ENCODE measurements at regions not wholly inside any gene's neighbourhood (a gene's known extent, or its start where the extent isn't known, plus 50 kb on each side); places are given as distances from the start of the nearest gene placed in this dataset.

GRCh38 chr4:108458681-108459080 lies 161.7 kb upstream of the RPL34 start:
- Histone ChIP-seq H3K27me3 (ENCODE audit: insufficient read depth) (peaks cover 27% of the 10 kb centered on the region), H3K9me2 (no peaks in the 10 kb centered on the region), H3K4me2 (no peak overlapping the region), H3K4me3 (ENCODE audit: low read depth in 2 of 2, low read length in 1 of 2) (no peak overlapping the region), H4K20me1 (ENCODE audit: insufficient read depth) (no peaks in the 10 kb centered on the region), H3K36me3 (replicated peaks in 1 of 2; ENCODE audit: control insufficient read depth in 1 of 2, insufficient read depth in 2 of 2, low read length in 1 of 2) (no peaks in the 10 kb centered on the region), H3K9me3 (no peaks in the 10 kb centered on the region), H3K27ac (ENCODE audit: low read depth in 2 of 2, low read length in 1 of 2) (no peak overlapping the region), H3K79me2 (ENCODE audit: insufficient read depth) (no peaks in the 10 kb centered on the region), H3F3A (replicated peaks; ENCODE audit: insufficient read depth) (no peaks in the 10 kb centered on the region), H3K9ac (no peak overlapping the region), H3K4me1 (ENCODE audit: control insufficient read depth in 1 of 2, insufficient read depth in 2 of 2, low read depth in 1 of 2, low read length in 1 of 2) (no peaks in the 10 kb centered on the region), H2AFZ (ENCODE audit: low read depth) (no peak overlapping the region)
- ChIA-PET POLR2A (no interaction called here), CTCF (no interaction called here)
- DNase-seq: no peak
- no peak for TF ChIP-seq MAX (IDR thresholded peaks at IDR 0.05; ENCODE audit: low read depth)
- TF ChIP-seq CHD2 (IDR thresholded peaks at IDR 0.05; ENCODE audit: low read length, partially characterized antibody): no peak
- no peak for TF ChIP-seq NFIC (IDR thresholded peaks at IDR 0.05; ENCODE audit: borderline replicate concordance)
- TF ChIP-seq YY1 (IDR thresholded peaks at IDR 0.05; ENCODE audit: low read depth): no peak
- no peak for TF ChIP-seq TCF12 (IDR thresholded peaks at IDR 0.05)
- WGBS (ENCODE audit: low lambda C conversion rate): 11% methylated on average over 2 of the region's 2 CpGs

DNA sequence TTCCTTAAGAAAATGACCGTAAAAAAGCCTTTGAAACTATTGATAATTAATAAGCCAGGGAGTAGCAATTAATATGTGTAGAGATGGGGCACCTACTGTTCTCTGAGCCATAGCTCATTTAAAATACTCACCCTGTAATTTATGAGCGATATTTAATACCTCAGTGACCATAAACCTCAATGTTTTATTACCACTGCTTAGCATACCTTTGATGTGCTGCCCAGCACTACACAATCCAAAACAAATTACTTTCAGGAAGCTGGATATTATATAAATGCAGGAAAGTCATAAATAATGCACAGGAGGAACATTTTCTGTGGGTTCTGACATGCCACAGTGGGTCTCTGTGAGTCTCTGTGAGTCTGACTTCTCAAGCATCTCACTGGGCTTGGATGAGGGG lies 166.1 kb upstream of the RPL34 start:
- POLR2A ChIA-PET: no interaction called here
- Histone ChIP-seq H2AFZ (ENCODE audit: low read depth) (no peak overlapping the region), H3K4me3 (ENCODE audit: low read depth in 2 of 2, low read length in 1 of 2) (no peak overlapping the region), H3K9ac (no peak overlapping the region), H3K36me3 (replicated peaks in 1 of 2; ENCODE audit: control insufficient read depth in 1 of 2, insufficient read depth in 2 of 2, low read length in 1 of 2) (no peaks in the 10 kb centered on the region), H3K9me3 (no peaks in the 10 kb centered on the region), H3K27ac (ENCODE audit: low read depth in 2 of 2, low read length in 1 of 2) (no peak overlapping the region), H3K4me2 (no peak overlapping the region), H4K20me1 (ENCODE audit: insufficient read depth) (no peaks in the 10 kb centered on the region), H3K4me1 (ENCODE audit: control insufficient read depth in 1 of 2, insufficient read depth in 2 of 2, low read depth in 1 of 2, low read length in 1 of 2) (no peaks in the 10 kb centered on the region), H3K79me2 (ENCODE audit: insufficient read depth) (no peaks in the 10 kb centered on the region), H3K27me3 (ENCODE audit: insufficient read depth) (peaks cover 9% of the 10 kb centered on the region; the same call in 1 of the 2 replicates), H3F3A (replicated peaks; ENCODE audit: insufficient read depth) (no peaks in the 10 kb centered on the region), H3K9me2 (no peaks in the 10 kb centered on the region)
- CTCF ChIA-PET: no interaction called here
- WGBS (ENCODE audit: low lambda C conversion rate): 5% methylated on average over 2 of the region's 2 CpGs
- TF ChIP-seq SMC3 (IDR thresholded peaks at IDR 0.05; ENCODE audit: low read depth, low read length) (no peak), TAF1 (IDR thresholded peaks at IDR 0.05; ENCODE audit: borderline replicate concordance, low read depth, low read length) (no peak), FOSL2 (IDR thresholded peaks at IDR 0.05; ENCODE audit: borderline replicate concordance, low read depth) (no peak), RFX5 (IDR thresholded peaks at IDR 0.05; ENCODE audit: low read length) (no peak)
- TF ChIP-seq, protein P1, sequence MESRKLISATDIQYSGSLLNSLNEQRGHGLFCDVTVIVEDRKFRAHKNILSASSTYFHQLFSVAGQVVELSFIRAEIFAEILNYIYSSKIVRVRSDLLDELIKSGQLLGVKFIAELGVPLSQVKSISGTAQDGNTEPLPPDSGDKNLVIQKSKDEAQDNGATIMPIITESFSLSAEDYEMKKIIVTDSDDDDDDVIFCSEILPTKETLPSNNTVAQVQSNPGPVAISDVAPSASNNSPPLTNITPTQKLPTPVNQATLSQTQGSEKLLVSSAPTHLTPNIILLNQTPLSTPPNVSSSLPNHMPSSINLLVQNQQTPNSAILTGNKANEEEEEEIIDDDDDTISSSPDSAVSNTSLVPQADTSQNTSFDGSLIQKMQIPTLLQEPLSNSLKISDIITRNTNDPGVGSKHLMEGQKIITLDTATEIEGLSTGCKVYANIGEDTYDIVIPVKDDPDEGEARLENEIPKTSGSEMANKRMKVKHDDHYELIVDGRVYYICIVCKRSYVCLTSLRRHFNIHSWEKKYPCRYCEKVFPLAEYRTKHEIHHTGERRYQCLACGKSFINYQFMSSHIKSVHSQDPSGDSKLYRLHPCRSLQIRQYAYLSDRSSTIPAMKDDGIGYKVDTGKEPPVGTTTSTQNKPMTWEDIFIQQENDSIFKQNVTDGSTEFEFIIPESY (IDR thresholded peaks at IDR 0.05; ENCODE audit: borderline replicate concordance, low read depth): no peak
- DNase-seq: no peak

DNA sequence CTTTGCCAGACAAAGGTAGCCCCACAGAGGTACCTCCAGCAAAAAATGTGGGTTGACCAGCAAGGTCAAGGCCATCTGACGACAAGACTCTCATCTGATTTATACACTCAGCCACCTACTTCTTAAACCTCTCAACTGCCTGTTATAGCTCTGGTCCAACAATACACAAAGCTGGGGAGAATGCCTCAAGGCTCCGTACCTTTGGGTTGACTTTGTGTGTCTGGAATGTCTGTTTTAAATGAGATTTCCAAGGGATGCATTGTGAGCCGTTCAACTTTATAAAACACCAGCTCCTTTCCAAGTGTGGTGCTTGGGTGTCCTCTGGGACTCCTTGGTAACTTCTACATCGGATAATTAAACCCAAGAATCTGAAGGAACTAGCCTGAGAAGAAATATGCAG lies 167.0 kb upstream of the RPL34 start:
- no peaks in the 10 kb centered on the region for H3K4me1 ChIP-seq (ENCODE audit: control insufficient read depth in 1 of 2, insufficient read depth in 2 of 2, low read depth in 1 of 2, low read length in 1 of 2)
- 4% methylated on average over 4 of the region's 4 CpGs for whole genome bisulfite sequencing (ENCODE audit: low lambda C conversion rate)
- peaks cover 9% of the 10 kb centered on the region; the same call in 1 of the 2 replicates for H3K27me3 ChIP-seq (ENCODE audit: insufficient read depth)
- no peaks in the 10 kb centered on the region for H3K79me2 ChIP-seq (ENCODE audit: insufficient read depth)
- DNase-seq: no peak
- H3K9me3 ChIP-seq: no peaks in the 10 kb centered on the region
- POLR2A ChIA-PET: no interaction called here
- no peaks in the 10 kb centered on the region for H3F3A ChIP-seq (replicated peaks; ENCODE audit: insufficient read depth)
- H4K20me1 ChIP-seq (ENCODE audit: insufficient read depth): no peaks in the 10 kb centered on the region
- H3K4me3 ChIP-seq (ENCODE audit: low read depth in 2 of 2, low read length in 1 of 2): peak overlapping the region in 1 of 2 experiments; percentile 12; a peak in 1 of 4 replicates
- no peak overlapping the region for H3K27ac ChIP-seq (ENCODE audit: low read depth in 2 of 2, low read length in 1 of 2)
- CTCF ChIA-PET: no interaction called here
- no peaks in the 10 kb centered on the region for H3K36me3 ChIP-seq (replicated peaks in 1 of 2; ENCODE audit: control insufficient read depth in 1 of 2, insufficient read depth in 2 of 2, low read length in 1 of 2)
- H2AFZ ChIP-seq (ENCODE audit: low read depth): no peak overlapping the region
- no peak overlapping the region for H3K4me2 ChIP-seq
- no peak overlapping the region for H3K9ac ChIP-seq
- H3K9me2 ChIP-seq: no peaks in the 10 kb centered on the region
- TF ChIP-seq PBX3 (IDR thresholded peaks at IDR 0.05) (no peak), RAD21 (IDR thresholded peaks at IDR 0.05; ENCODE audit: low read length) (no peak), FOSL2 (IDR thresholded peaks at IDR 0.05; ENCODE audit: borderline replicate concordance, low read depth) (no peak), CHD2 (IDR thresholded peaks at IDR 0.05; ENCODE audit: low read length, partially characterized antibody) (no peak), RCOR1 (IDR thresholded peaks at IDR 0.05; ENCODE audit: low read length) (no peak), FOXJ3 (CRISPR knock-in tag; IDR thresholded peaks at IDR 0.05) (no peak), USF1 (IDR thresholded peaks at IDR 0.05; ENCODE audit: borderline replicate concordance, low read depth) (no peak), YY1 (IDR thresholded peaks at IDR 0.05; ENCODE audit: low read depth) (no peak), POLR2AphosphoS5 (IDR thresholded peaks at IDR 0.05; ENCODE audit: low read depth, low read length) (no peak)
- TF ChIP-seq, protein P2, sequence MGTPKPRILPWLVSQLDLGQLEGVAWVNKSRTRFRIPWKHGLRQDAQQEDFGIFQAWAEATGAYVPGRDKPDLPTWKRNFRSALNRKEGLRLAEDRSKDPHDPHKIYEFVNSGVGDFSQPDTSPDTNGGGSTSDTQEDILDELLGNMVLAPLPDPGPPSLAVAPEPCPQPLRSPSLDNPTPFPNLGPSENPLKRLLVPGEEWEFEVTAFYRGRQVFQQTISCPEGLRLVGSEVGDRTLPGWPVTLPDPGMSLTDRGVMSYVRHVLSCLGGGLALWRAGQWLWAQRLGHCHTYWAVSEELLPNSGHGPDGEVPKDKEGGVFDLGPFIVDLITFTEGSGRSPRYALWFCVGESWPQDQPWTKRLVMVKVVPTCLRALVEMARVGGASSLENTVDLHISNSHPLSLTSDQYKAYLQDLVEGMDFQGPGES (IDR thresholded peaks at IDR 0.05; ENCODE audit: low read depth, low read length): no peak
